ENCODE measurements at regions not wholly inside any gene's neighbourhood (a gene's known extent, or its start where the extent isn't known, plus 50 kb on each side); places are given as distances from the start of the nearest gene placed in this dataset.

DNA sequence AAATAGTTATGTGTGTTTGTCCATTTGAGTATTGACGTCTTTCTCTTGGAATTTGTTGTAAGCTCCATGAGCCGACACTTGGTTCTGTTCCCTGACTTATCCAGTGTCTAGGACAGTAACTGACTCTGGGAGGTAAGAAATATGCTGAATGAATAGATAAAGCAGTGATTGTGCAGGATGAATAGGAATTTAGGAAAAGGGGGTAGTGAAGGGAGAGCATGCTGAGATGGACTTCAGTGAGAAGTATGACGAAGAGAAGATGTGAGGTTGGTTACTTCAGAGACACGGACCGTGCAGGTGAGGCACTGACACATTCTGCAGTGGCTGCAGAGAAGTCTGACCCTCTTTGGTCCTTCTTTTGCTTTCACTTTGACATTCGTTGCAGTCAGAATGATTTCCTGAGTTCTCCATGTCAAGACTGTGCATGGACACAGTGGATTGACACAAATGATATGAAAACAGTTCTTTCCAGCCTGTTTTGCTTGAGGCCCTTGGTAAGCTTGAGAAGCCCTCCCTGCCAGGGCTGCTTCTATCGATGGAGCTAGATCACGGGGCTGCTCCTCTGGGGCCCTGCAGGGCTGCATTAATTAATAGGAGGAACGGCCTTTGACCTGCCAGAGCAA lies 261.5 kb upstream of the SORCS1 start:
- Histone ChIP-seq H3K4me3 (no peak overlapping the region), H3K27ac (no peak overlapping the region), H3K36me3 (ENCODE audit: low read depth) (no peaks in the 10 kb centered on the region), H3K9me2 (ENCODE audit: insufficient read depth) (no peaks in the 10 kb centered on the region), H3K4me2 (peak overlapping the region; percentile 46), H4K20me1 (ENCODE audit: insufficient read depth) (no peaks in the 10 kb centered on the region), H3K9me3 (ENCODE audit: insufficient read depth, low read depth) (no peaks in the 10 kb centered on the region), H3K27me3 (ENCODE audit: insufficient read depth, low read depth) (no peaks in the 10 kb centered on the region), H2AFZ (0 out of 2 replicates have a peak overlapping the region, but pooled peaks have one; percentile 39), H3K4me1 (replicated peaks; ENCODE audit: insufficient read depth) (no peaks in the 10 kb centered on the region), H3K79me2 (ENCODE audit: low read depth) (no peaks in the 10 kb centered on the region), H3F3A (ENCODE audit: insufficient read depth, low read depth) (no peaks in the 10 kb centered on the region)
- CTCF ChIA-PET = no interaction called here
- no TSS peak for BruUV-seq (replicated peaks)
- POLR2A ChIA-PET (ENCODE audit: unreplicated experiment) = no interaction called here
- no peak for TF ChIP-seq CTCF (conservative IDR thresholded peaks at IDR 0.05)
- intact Hi-C loops (cut with micrococcal nuclease; ENCODE audit: unreplicated experiment) = no loop called here
- no peak for DNase-seq

DNA sequence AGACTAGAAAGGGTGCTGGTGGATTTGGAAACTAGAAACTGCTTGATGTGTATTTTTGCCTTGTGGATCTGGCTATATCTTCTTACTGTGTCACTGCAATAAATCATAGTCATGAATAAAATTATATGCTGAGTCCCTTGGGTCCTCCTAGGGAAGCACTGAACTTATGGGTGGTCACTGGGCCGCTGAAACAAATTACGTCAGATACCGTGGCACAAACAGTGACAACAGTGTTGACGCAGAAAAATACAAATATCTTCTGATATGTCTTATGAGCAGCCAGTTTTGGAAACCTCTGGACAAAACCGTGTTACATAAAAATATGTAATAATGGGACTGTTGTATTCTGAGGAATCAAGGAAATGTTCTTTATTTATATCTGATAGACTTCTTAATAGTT lies 260.1 kb upstream of the SORCS1 start:
- H4K20me1 ChIP-seq (ENCODE audit: insufficient read depth) = no peaks in the 10 kb centered on the region
- H3K79me2 ChIP-seq (ENCODE audit: low read depth) = no peaks in the 10 kb centered on the region
- BruUV-seq (replicated peaks) = no TSS peak
- ChIA-PET POLR2A (ENCODE audit: unreplicated experiment) (no interaction called here), CTCF (no interaction called here)
- H3K36me3 ChIP-seq (ENCODE audit: low read depth) = no peaks in the 10 kb centered on the region
- H3K27me3 ChIP-seq (ENCODE audit: insufficient read depth, low read depth) = no peaks in the 10 kb centered on the region
- no peak overlapping the region for H3K27ac ChIP-seq
- H2AFZ ChIP-seq = no peak overlapping the region
- no peaks in the 10 kb centered on the region for H3K4me1 ChIP-seq (replicated peaks; ENCODE audit: insufficient read depth)
- no peak overlapping the region for H3K4me3 ChIP-seq
- no peak for DNase-seq
- H3K4me2 ChIP-seq = no peak overlapping the region
- intact Hi-C loops (cut with micrococcal nuclease; ENCODE audit: unreplicated experiment) = no loop called here
- TF ChIP-seq EZH2 (IDR thresholded peaks at IDR 0.05; ENCODE audit: low read depth) = no peak
- TF ChIP-seq CTCF (conservative IDR thresholded peaks at IDR 0.05) = no peak
- no peaks in the 10 kb centered on the region for H3F3A ChIP-seq (ENCODE audit: insufficient read depth, low read depth)
- H3K9me3 ChIP-seq (ENCODE audit: insufficient read depth, low read depth) = no peaks in the 10 kb centered on the region
- no peaks in the 10 kb centered on the region for H3K9me2 ChIP-seq (ENCODE audit: insufficient read depth)

GRCh38 chr10:107423903-107424302 lies 259.4 kb upstream of the SORCS1 start:
- no peaks in the 10 kb centered on the region for H3K9me3 ChIP-seq (ENCODE audit: insufficient read depth, low read depth)
- no peaks in the 10 kb centered on the region for H3K4me1 ChIP-seq (replicated peaks; ENCODE audit: insufficient read depth)
- no peaks in the 10 kb centered on the region for H3K9me2 ChIP-seq (ENCODE audit: insufficient read depth)
- no peak for TF ChIP-seq EZH2 (IDR thresholded peaks at IDR 0.05; ENCODE audit: low read depth)
- TF ChIP-seq CTCF (conservative IDR thresholded peaks at IDR 0.05) = no peak
- no peaks in the 10 kb centered on the region for H3F3A ChIP-seq (ENCODE audit: insufficient read depth, low read depth)
- intact Hi-C loops (cut with micrococcal nuclease; ENCODE audit: unreplicated experiment) = no loop called here
- CTCF ChIA-PET = no interaction called here
- H3K36me3 ChIP-seq (ENCODE audit: low read depth) = no peaks in the 10 kb centered on the region
- H2AFZ ChIP-seq = no peak overlapping the region
- no peak overlapping the region for H3K4me3 ChIP-seq
- H3K4me2 ChIP-seq = no peak overlapping the region
- BruUV-seq (replicated peaks) = no TSS peak
- H3K27me3 ChIP-seq (ENCODE audit: insufficient read depth, low read depth) = no peaks in the 10 kb centered on the region
- H3K27ac ChIP-seq = no peak overlapping the region
- no peaks in the 10 kb centered on the region for H3K79me2 ChIP-seq (ENCODE audit: low read depth)
- POLR2A ChIA-PET (ENCODE audit: unreplicated experiment) = no interaction called here
- no peak for DNase-seq
- H4K20me1 ChIP-seq (ENCODE audit: insufficient read depth) = no peaks in the 10 kb centered on the region

All from PC-9 (cell line).